ENCODE measurements at regions not wholly inside any gene's neighbourhood (a gene's known extent, or its start where the extent isn't known, plus 50 kb on each side); places are given as distances from the start of the nearest gene placed in this dataset.

- Histone ChIP-seq H4K8ac (ENCODE audit: low read depth, low read length) (no peak overlapping the region), H3K9me3 (ENCODE audit: insufficient read depth, low read depth, low read length) (peaks cover 3% of the 10 kb centered on the region), H2BK12ac (ENCODE audit: low read length) (no peak overlapping the region), H3K9ac (ENCODE audit: low read length) (no peak overlapping the region), H3K23ac (ENCODE audit: low read length) (no peak overlapping the region), H4K12ac (ENCODE audit: low read depth, low read length) (no peak overlapping the region), H3K4me3 (ENCODE audit: low read depth, low read length) (no peak overlapping the region), H3K4me1 (ENCODE audit: control insufficient read depth in 1 of 2, insufficient read depth in 2 of 2, low read length in 2 of 2) (no peaks in the 10 kb centered on the region), H2BK120ac (ENCODE audit: insufficient read depth, low read length, poor library complexity) (no peak overlapping the region), H3K18ac (ENCODE audit: low read length) (no peak overlapping the region), H4K91ac (ENCODE audit: low read depth, low read length) (no peak overlapping the region), H2AFZ (ENCODE audit: insufficient read depth, low read length, poor library complexity) (no peak overlapping the region), H3K4me2 (ENCODE audit: low read length) (no peak overlapping the region), H3K36me3 (ENCODE audit: control insufficient read depth in 1 of 2, insufficient read depth in 2 of 2, low read length in 2 of 2) (no peaks in the 10 kb centered on the region), H3K4ac (ENCODE audit: low read depth, low read length) (no peak overlapping the region), H3K27ac (ENCODE audit: low read depth, low read length) (no peak overlapping the region), H3K14ac (ENCODE audit: low read length) (no peak overlapping the region), H2BK5ac (ENCODE audit: low read depth, low read length, poor library complexity) (no peak overlapping the region), H3K79me2 (ENCODE audit: control insufficient read depth, insufficient read depth, low read length, poor library complexity) (no peaks in the 10 kb centered on the region), H2AK5ac (ENCODE audit: low read length) (no peak overlapping the region), H3K27me3 (ENCODE audit: insufficient read depth, low read length) (no peaks in the 10 kb centered on the region), H3K79me1 (ENCODE audit: low read length) (no peaks in the 10 kb centered on the region)
- no peak for DNase-seq
- no CpG with 5 or more reads among the region's 4 CpGs for WGBS (ENCODE audit: extremely low coverage, insufficient coverage, insufficient read length)
Observed at GRCh38 chr2:238584617-238585016, 157.9 kb downstream of the ASB1 start.

GRCh38 chr2:238585836-238586821 lies 159.4 kb downstream of the ASB1 start:
- Histone ChIP-seq H4K91ac (ENCODE audit: low read depth, low read length) (no peak overlapping the region), H3K36me3 (ENCODE audit: control insufficient read depth in 1 of 2, insufficient read depth in 2 of 2, low read length in 2 of 2) (no peaks in the 10 kb centered on the region), H2AK5ac (ENCODE audit: low read length) (no peak overlapping the region), H4K12ac (ENCODE audit: low read depth, low read length) (no peak overlapping the region), H3K9ac (ENCODE audit: low read length) (no peak overlapping the region), H4K8ac (ENCODE audit: low read depth, low read length) (no peak overlapping the region), H2BK120ac (ENCODE audit: insufficient read depth, low read length, poor library complexity) (no peak overlapping the region), H2BK5ac (ENCODE audit: low read depth, low read length, poor library complexity) (no peak overlapping the region), H3K79me2 (ENCODE audit: control insufficient read depth, insufficient read depth, low read length, poor library complexity) (no peaks in the 10 kb centered on the region), H3K18ac (ENCODE audit: low read length) (no peak overlapping the region), H3K79me1 (ENCODE audit: low read length) (no peaks in the 10 kb centered on the region), H3K4ac (ENCODE audit: low read depth, low read length) (no peak overlapping the region), H2BK12ac (ENCODE audit: low read length) (no peak overlapping the region), H3K14ac (ENCODE audit: low read length) (no peak overlapping the region), H3K27me3 (ENCODE audit: insufficient read depth, low read length) (no peaks in the 10 kb centered on the region), H3K4me1 (ENCODE audit: control insufficient read depth in 1 of 2, insufficient read depth in 2 of 2, low read length in 2 of 2) (no peaks in the 10 kb centered on the region), H3K9me3 (ENCODE audit: insufficient read depth, low read depth, low read length) (peaks cover 3% of the 10 kb centered on the region), H3K4me2 (ENCODE audit: low read length) (no peak overlapping the region), H3K4me3 (ENCODE audit: low read depth, low read length) (no peak overlapping the region), H3K27ac (ENCODE audit: low read depth, low read length) (no peak overlapping the region), H3K23ac (ENCODE audit: low read length) (no peak overlapping the region), H2AFZ (ENCODE audit: insufficient read depth, low read length, poor library complexity) (no peak overlapping the region)
- no CpG with 5 or more reads among the region's 34 CpGs for WGBS (ENCODE audit: extremely low coverage, insufficient coverage, insufficient read length)
- DNase-seq: no peak

GRCh38 chr2:238586931-238587775 lies 160.4 kb downstream of the ASB1 start:
- no peaks in the 10 kb centered on the region for H3K36me3 ChIP-seq (ENCODE audit: control insufficient read depth in 1 of 2, insufficient read depth in 2 of 2, low read length in 2 of 2)
- H3K4me2 ChIP-seq (ENCODE audit: low read length): no peak overlapping the region
- no peak overlapping the region for H2BK120ac ChIP-seq (ENCODE audit: insufficient read depth, low read length, poor library complexity)
- no peak overlapping the region for H3K9ac ChIP-seq (ENCODE audit: low read length)
- no peak overlapping the region for H3K23ac ChIP-seq (ENCODE audit: low read length)
- no peak overlapping the region for H3K27ac ChIP-seq (ENCODE audit: low read depth, low read length)
- H2AK5ac ChIP-seq (ENCODE audit: low read length): no peak overlapping the region
- no peak overlapping the region for H3K18ac ChIP-seq (ENCODE audit: low read length)
- no peaks in the 10 kb centered on the region for H3K4me1 ChIP-seq (ENCODE audit: control insufficient read depth in 1 of 2, insufficient read depth in 2 of 2, low read length in 2 of 2)
- H3K4ac ChIP-seq (ENCODE audit: low read depth, low read length): no peak overlapping the region
- H3K79me1 ChIP-seq (ENCODE audit: low read length): no peaks in the 10 kb centered on the region
- H2BK12ac ChIP-seq (ENCODE audit: low read length): no peak overlapping the region
- no peak overlapping the region for H2BK5ac ChIP-seq (ENCODE audit: low read depth, low read length, poor library complexity)
- no peaks in the 10 kb centered on the region for H3K79me2 ChIP-seq (ENCODE audit: control insufficient read depth, insufficient read depth, low read length, poor library complexity)
- peaks cover 3% of the 10 kb centered on the region for H3K9me3 ChIP-seq (ENCODE audit: insufficient read depth, low read depth, low read length)
- no peaks in the 10 kb centered on the region for H3K27me3 ChIP-seq (ENCODE audit: insufficient read depth, low read length)
- no peak overlapping the region for H3K14ac ChIP-seq (ENCODE audit: low read length)
- H2AFZ ChIP-seq (ENCODE audit: insufficient read depth, low read length, poor library complexity): no peak overlapping the region
- no CpG with 5 or more reads among the region's 16 CpGs for WGBS (ENCODE audit: extremely low coverage, insufficient coverage, insufficient read length)
- H3K4me3 ChIP-seq (ENCODE audit: low read depth, low read length): no peak overlapping the region
- no peak overlapping the region for H4K91ac ChIP-seq (ENCODE audit: low read depth, low read length)
- H4K8ac ChIP-seq (ENCODE audit: low read depth, low read length): no peak overlapping the region
- DNase-seq: no peak
- no peak overlapping the region for H4K12ac ChIP-seq (ENCODE audit: low read depth, low read length)

GRCh38 chr2:238587776-238588660 lies 161.3 kb downstream of the ASB1 start:
- no peak overlapping the region for H2BK12ac ChIP-seq (ENCODE audit: low read length)

More at GRCh38 chr2:238587776-238588660, 161.3 kb downstream of the ASB1 start:
- no peak overlapping the region for H2BK120ac ChIP-seq (ENCODE audit: insufficient read depth, low read length, poor library complexity)
- H3K79me2 ChIP-seq (ENCODE audit: control insufficient read depth, insufficient read depth, low read length, poor library complexity): no peaks in the 10 kb centered on the region
- H3K14ac ChIP-seq (ENCODE audit: low read length): no peak overlapping the region
- no peak for DNase-seq
- no peak overlapping the region for H2AK5ac ChIP-seq (ENCODE audit: low read length)
- H3K27me3 ChIP-seq (ENCODE audit: insufficient read depth, low read length): no peaks in the 10 kb centered on the region
- H3K27ac ChIP-seq (ENCODE audit: low read depth, low read length): no peak overlapping the region
- no peak overlapping the region for H2AFZ ChIP-seq (ENCODE audit: insufficient read depth, low read length, poor library complexity)
- no peak overlapping the region for H3K4me3 ChIP-seq (ENCODE audit: low read depth, low read length)
- H3K9ac ChIP-seq (ENCODE audit: low read length): no peak overlapping the region
- no peak overlapping the region for H4K12ac ChIP-seq (ENCODE audit: low read depth, low read length)
- H3K4me2 ChIP-seq (ENCODE audit: low read length): no peak overlapping the region
- H3K4ac ChIP-seq (ENCODE audit: low read depth, low read length): no peak overlapping the region
- no peak overlapping the region for H3K23ac ChIP-seq (ENCODE audit: low read length)
- H3K79me1 ChIP-seq (ENCODE audit: low read length): no peaks in the 10 kb centered on the region
- peaks cover 3% of the 10 kb centered on the region for H3K9me3 ChIP-seq (ENCODE audit: insufficient read depth, low read depth, low read length)
- WGBS (ENCODE audit: extremely low coverage, insufficient coverage, insufficient read length): no CpG with 5 or more reads among the region's 12 CpGs
- H3K36me3 ChIP-seq (ENCODE audit: control insufficient read depth in 1 of 2, insufficient read depth in 2 of 2, low read length in 2 of 2): no peaks in the 10 kb centered on the region
- H2BK5ac ChIP-seq (ENCODE audit: low read depth, low read length, poor library complexity): no peak overlapping the region
- no peak overlapping the region for H3K18ac ChIP-seq (ENCODE audit: low read length)
- no peaks in the 10 kb centered on the region for H3K4me1 ChIP-seq (ENCODE audit: control insufficient read depth in 1 of 2, insufficient read depth in 2 of 2, low read length in 2 of 2)
- H4K91ac ChIP-seq (ENCODE audit: low read depth, low read length): no peak overlapping the region
- H4K8ac ChIP-seq (ENCODE audit: low read depth, low read length): no peak overlapping the region

Data from trophoblast cell (in vitro differentiated cells and primary cell).